ENCODE measurements at regions not wholly inside any gene's neighbourhood (a gene's known extent, or its start where the extent isn't known, plus 50 kb on each side); places are given as distances from the start of the nearest gene placed in this dataset.

DNA sequence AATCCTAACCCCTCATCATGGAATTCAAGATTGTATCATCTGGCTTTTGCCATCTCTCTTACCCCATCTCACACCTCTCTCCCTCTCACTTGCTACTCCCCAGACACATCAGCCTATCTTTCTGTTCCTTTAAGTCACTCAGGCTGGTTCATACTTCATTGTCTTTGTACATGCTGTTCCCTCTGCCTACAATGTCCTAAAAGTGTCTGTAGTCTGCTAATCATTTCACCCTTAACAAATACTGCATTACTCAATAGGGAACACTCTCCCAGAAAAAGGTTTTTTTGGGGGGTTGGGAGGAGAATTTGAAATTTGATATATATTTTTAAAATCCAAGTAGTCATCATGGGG, 146.2 kb upstream of the KLF7 start:
- in situ Hi-C loops (cut with MboI; ENCODE audit: low sequenced_read_pairs, unreplicated experiment) = no loop called here
- DNase-seq (ENCODE audit: low spot score) = no peak

DNA sequence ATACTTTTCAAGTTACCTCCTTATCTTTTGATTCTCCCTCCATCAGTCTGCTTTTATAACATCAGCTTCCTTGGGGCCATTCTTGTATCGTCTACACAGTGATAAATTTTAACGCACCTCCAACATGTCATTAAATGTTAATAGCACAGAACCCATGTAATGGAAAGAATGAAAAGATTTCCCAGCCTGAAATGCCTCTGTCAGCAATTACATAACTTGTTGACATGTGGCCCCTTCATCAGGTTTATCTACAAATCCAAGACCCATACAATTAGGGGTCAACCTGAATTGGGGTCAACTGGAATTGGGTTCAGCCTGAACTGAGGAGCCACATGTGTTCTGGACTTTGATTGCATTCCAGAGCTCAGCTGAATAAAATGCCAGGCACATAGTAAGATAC, 148.2 kb upstream of the KLF7 start:
- in situ Hi-C loops (cut with MboI; ENCODE audit: low sequenced_read_pairs, unreplicated experiment) = no loop called here

More for the DNA sequence above, 146.2 kb upstream of the KLF7 start:
- TF ChIP-seq, protein P1, sequence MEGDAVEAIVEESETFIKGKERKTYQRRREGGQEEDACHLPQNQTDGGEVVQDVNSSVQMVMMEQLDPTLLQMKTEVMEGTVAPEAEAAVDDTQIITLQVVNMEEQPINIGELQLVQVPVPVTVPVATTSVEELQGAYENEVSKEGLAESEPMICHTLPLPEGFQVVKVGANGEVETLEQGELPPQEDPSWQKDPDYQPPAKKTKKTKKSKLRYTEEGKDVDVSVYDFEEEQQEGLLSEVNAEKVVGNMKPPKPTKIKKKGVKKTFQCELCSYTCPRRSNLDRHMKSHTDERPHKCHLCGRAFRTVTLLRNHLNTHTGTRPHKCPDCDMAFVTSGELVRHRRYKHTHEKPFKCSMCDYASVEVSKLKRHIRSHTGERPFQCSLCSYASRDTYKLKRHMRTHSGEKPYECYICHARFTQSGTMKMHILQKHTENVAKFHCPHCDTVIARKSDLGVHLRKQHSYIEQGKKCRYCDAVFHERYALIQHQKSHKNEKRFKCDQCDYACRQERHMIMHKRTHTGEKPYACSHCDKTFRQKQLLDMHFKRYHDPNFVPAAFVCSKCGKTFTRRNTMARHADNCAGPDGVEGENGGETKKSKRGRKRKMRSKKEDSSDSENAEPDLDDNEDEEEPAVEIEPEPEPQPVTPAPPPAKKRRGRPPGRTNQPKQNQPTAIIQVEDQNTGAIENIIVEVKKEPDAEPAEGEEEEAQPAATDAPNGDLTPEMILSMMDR (IDR thresholded peaks at IDR 0.05; ENCODE audit: borderline replicate concordance, control extremely low read depth, extremely low read depth, insufficient read depth, missing control alignments) = no peak

GRCh38 chr2:207315131-207315530, 149.4 kb upstream of the KLF7 start:
- in situ Hi-C loops (cut with MboI; ENCODE audit: low sequenced_read_pairs, unreplicated experiment) = no loop called here
- TF ChIP-seq, protein P1 (IDR thresholded peaks at IDR 0.05; ENCODE audit: borderline replicate concordance, control extremely low read depth, extremely low read depth, insufficient read depth, missing control alignments) = no peak
- no peak for DNase-seq (ENCODE audit: low spot score)

More for the DNA sequence above, 148.2 kb upstream of the KLF7 start:
- TF ChIP-seq, protein P1 (IDR thresholded peaks at IDR 0.05; ENCODE audit: borderline replicate concordance, control extremely low read depth, extremely low read depth, insufficient read depth, missing control alignments) = no peak
- DNase-seq (ENCODE audit: low spot score) = no peak

GRCh38 chr2:207316484-207316883, 150.7 kb upstream of the KLF7 start:
- in situ Hi-C loops (cut with MboI; ENCODE audit: low sequenced_read_pairs, unreplicated experiment) = no loop called here
- TF ChIP-seq, protein P1 (IDR thresholded peaks at IDR 0.05; ENCODE audit: borderline replicate concordance, control extremely low read depth, extremely low read depth, insufficient read depth, missing control alignments) = no peak
- DNase-seq (ENCODE audit: low spot score) = no peak

DNA sequence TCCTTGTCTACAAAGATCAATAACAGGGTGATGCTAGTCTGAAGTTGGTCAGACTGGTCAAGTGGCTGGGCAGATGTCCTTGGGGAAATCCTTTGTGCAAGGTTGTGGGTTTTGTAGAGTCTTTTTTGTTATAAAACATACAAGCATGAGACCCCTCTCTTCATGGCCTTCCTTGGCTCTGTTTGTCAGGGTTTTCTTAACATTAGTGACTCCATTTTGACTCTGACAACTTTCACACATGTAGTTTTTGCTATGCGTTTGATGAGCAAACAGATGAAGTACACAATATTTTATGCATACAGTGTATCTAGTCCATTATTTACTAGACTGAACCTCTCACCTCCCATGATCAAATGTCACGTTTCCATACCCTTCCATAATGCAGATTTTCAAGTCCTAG, 151.2 kb upstream of the KLF7 start:
- in situ Hi-C loops (cut with MboI; ENCODE audit: low sequenced_read_pairs, unreplicated experiment) = no loop called here
- DNase-seq (ENCODE audit: low spot score) = no peak
- TF ChIP-seq, protein P1 (IDR thresholded peaks at IDR 0.05; ENCODE audit: borderline replicate concordance, control extremely low read depth, extremely low read depth, insufficient read depth, missing control alignments) = no peak

DNA sequence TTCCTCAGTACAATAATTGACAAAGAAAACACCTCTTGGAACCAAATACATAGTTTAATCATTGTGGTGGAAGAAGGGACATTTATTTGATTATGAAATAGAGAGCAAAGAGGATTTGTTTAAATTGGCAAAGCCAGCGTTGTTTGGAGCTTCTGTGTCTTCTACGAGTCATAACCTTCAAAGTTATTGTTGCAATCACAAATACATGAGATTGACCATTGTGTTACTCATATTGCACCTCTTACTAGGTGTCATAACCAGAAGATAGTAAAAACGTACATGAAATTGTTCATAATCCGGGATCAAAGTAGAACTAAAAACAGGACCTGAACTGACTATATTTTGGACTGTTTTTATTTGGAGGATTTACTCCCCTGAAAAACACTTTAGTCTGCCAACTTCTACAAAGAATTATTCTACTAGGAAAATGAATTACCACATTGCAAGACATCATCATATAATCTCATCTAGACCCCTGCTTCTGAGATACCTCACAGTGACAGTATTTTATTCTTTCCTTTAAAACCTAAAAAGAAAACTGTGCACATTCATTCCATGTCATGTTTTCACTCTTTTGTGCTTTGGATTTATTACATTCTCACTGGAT, 151.7 kb upstream of the KLF7 start:
- TF ChIP-seq, protein P1 (IDR thresholded peaks at IDR 0.05; ENCODE audit: borderline replicate concordance, control extremely low read depth, extremely low read depth, insufficient read depth, missing control alignments) = no peak
- no peak for DNase-seq (ENCODE audit: low spot score)
- in situ Hi-C loops (cut with MboI; ENCODE audit: low sequenced_read_pairs, unreplicated experiment) = no loop called here
